HG03135 (cell line): ENCODE measurements at regions not wholly inside any gene's neighbourhood (a gene's known extent, or its start where the extent isn't known, plus 50 kb on each side); places are given as distances from the start of the nearest gene placed in this dataset.

ENCODE experiments used
- ATAC-seq: cut with Tn5 transposase; IDR thresholded peaks from one replicate; pipeline ENCODE4 v1.9.1; 2021; ENCODE audit warnings: mild to moderate bottlenecking, moderate library complexity; ENCODE audit not compliant: unreplicated experiment

- no peak for ATAC-seq
Observed at GRCh38 chr13:63554157-63554556, 2138.5 kb upstream of the PCDH20 start.

GRCh38 chr13:63551731-63552130, 2136.1 kb upstream of the PCDH20 start:
- ATAC-seq: no peak

- ATAC-seq: no peak
Observed at GRCh38 chr13:63546524-63546923, 2130.9 kb upstream of the PCDH20 start.

GRCh38 chr13:63542770-63543169, 2127.1 kb upstream of the PCDH20 start:
- ATAC-seq: no peak

GRCh38 chr13:63541336-63541735, 2125.7 kb upstream of the PCDH20 start:
- no peak for ATAC-seq

- ATAC-seq: no peak
Observed at GRCh38 chr13:63540061-63540460, 2124.4 kb upstream of the PCDH20 start.

- no peak for ATAC-seq
Observed at GRCh38 chr13:63517371-63517770, 2101.7 kb upstream of the PCDH20 start.

GRCh38 chr13:63516124-63516523, 2100.5 kb upstream of the PCDH20 start:
- ATAC-seq: no peak

- no peak for ATAC-seq
Observed at GRCh38 chr13:63514886-63515285, 2099.2 kb upstream of the PCDH20 start.

- no peak for ATAC-seq
Observed at GRCh38 chr13:63512095-63512494, 2096.4 kb upstream of the PCDH20 start.

- ATAC-seq: no peak
Observed at GRCh38 chr13:63501702-63502101, 2086.1 kb upstream of the PCDH20 start.

- ATAC-seq: no peak
Observed at GRCh38 chr13:63497601-63498000, 2082.0 kb upstream of the PCDH20 start.

GRCh38 chr13:63492604-63493003, 2077.0 kb upstream of the PCDH20 start:
- ATAC-seq: no peak

GRCh38 chr13:63490149-63490548, 2074.5 kb upstream of the PCDH20 start:
- no peak for ATAC-seq

GRCh38 chr13:63481334-63481733, 2065.7 kb upstream of the PCDH20 start:
- no peak for ATAC-seq

- no peak for ATAC-seq
Observed at GRCh38 chr13:63472711-63473110, 2057.1 kb upstream of the PCDH20 start.

- ATAC-seq: peak; percentile 75
Observed at GRCh38 chr13:63463782-63464610, 2048.3 kb upstream of the PCDH20 start.

GRCh38 chr13:63460462-63461090, 2044.9 kb upstream of the PCDH20 start:
- ATAC-seq: no peak

- ATAC-seq: no peak
Observed at GRCh38 chr13:63457186-63457585, 2041.5 kb upstream of the PCDH20 start.

- no peak for ATAC-seq
Observed at GRCh38 chr13:63455938-63456337, 2040.3 kb upstream of the PCDH20 start.

GRCh38 chr13:63449550-63449949, 2033.9 kb upstream of the PCDH20 start:
- no peak for ATAC-seq

GRCh38 chr13:63448692-63449091, 2033.0 kb upstream of the PCDH20 start:
- ATAC-seq: no peak
